SK-N-MC (cell line): ENCODE measurements at regions not wholly inside any gene's neighbourhood (a gene's known extent, or its start where the extent isn't known, plus 50 kb on each side); places are given as distances from the start of the nearest gene placed in this dataset.

ENCODE experiments used
- EZH2 ChIP-seq: fragments of 200-600 bp; sonication (generic); IDR thresholded peaks from one replicate; pipeline ENCODE4 v1.6.1; 2017; ENCODE audit warnings: antibody characterized with exemption
- FOXP2 ChIP-seq: optimal IDR thresholded peaks from 2 replicates; pipeline ENCODE3; 2011; ENCODE audit warnings: mild to moderate bottlenecking, moderate library complexity; ENCODE audit not compliant: insufficient read depth; ENCODE audit errors: extremely low read length, control extremely low read depth
- POLR2AphosphoS5 ChIP-seq: IDR thresholded peaks from 2 replicates; pipeline ENCODE4 v1.6.1; 2012; ENCODE audit warnings: mild to moderate bottlenecking, low read depth, low read length, borderline replicate concordance

GRCh38 chr3:102810937-102811336 is 376.1 kb downstream of the ZPLD1 start:
- TF ChIP-seq POLR2AphosphoS5 (no peak), EZH2 (no peak), FOXP2 (no peak)
